ENCODE measurements at regions not wholly inside any gene's neighbourhood (a gene's known extent, or its start where the extent isn't known, plus 50 kb on each side); places are given as distances from the start of the nearest gene placed in this dataset.

DNA sequence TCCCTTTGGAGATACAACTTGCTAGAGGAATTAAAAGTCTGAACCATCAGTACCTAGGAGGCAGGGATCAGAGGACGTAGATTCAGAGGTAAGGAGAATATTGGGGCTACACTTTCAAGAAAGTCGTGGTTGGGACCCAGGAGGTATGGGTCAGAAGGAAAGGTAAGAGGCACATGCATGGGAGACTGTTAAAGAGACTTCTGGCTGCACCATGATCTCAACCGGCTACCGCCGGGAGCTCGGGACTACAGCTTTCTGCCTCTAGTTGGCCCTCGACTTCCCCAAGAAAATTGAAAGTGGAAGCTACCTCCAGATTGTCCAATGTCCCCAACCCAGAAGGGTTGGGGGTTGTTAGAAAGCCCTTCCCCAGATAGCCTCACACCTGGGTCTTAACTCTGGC, 355.7 kb upstream of the TMPRSS15 start:
- Histone ChIP-seq H3K9me3 (ENCODE audit: insufficient read depth, low read depth, low read length) (peaks cover 4% of the 10 kb centered on the region), H3K4me2 (ENCODE audit: low read length) (no peak overlapping the region), H3K27ac (ENCODE audit: low read depth, low read length) (no peak overlapping the region), H3K9ac (ENCODE audit: low read length) (no peak overlapping the region), H3K27me3 (ENCODE audit: insufficient read depth, low read length) (no peaks in the 10 kb centered on the region), H2AFZ (ENCODE audit: low read depth, low read length) (no peak overlapping the region), H3K4me3 (ENCODE audit: insufficient read depth, low read depth, low read length) (no peak overlapping the region), H3K36me3 (ENCODE audit: insufficient read depth, low read length) (no peaks in the 10 kb centered on the region), H3K79me2 (ENCODE audit: insufficient read depth, low read length) (no peaks in the 10 kb centered on the region), H3K4me1 (ENCODE audit: insufficient read depth, low read length) (no peaks in the 10 kb centered on the region), H4K20me1 (ENCODE audit: insufficient read depth, low read length) (no peaks in the 10 kb centered on the region)
- Mint-ChIP-seq H3K9me3 (ENCODE audit: unreplicated experiment) (no peaks in the 10 kb centered on the region), H3K4me1 (ENCODE audit: low read depth, unreplicated experiment) (no peaks in the 10 kb centered on the region), H3K27me3 (ENCODE audit: low read depth, unreplicated experiment) (no peaks in the 10 kb centered on the region), H3K27ac (ENCODE audit: unreplicated experiment) (no peak overlapping the region), H3K4me3 (ENCODE audit: unreplicated experiment) (no peak overlapping the region), H3K36me3 (ENCODE audit: low read depth, unreplicated experiment) (no peaks in the 10 kb centered on the region)
- DNase-seq (ENCODE audit: low read depth) (no peak), FAIRE-seq (no peak)
- TF ChIP-seq, protein P1, sequence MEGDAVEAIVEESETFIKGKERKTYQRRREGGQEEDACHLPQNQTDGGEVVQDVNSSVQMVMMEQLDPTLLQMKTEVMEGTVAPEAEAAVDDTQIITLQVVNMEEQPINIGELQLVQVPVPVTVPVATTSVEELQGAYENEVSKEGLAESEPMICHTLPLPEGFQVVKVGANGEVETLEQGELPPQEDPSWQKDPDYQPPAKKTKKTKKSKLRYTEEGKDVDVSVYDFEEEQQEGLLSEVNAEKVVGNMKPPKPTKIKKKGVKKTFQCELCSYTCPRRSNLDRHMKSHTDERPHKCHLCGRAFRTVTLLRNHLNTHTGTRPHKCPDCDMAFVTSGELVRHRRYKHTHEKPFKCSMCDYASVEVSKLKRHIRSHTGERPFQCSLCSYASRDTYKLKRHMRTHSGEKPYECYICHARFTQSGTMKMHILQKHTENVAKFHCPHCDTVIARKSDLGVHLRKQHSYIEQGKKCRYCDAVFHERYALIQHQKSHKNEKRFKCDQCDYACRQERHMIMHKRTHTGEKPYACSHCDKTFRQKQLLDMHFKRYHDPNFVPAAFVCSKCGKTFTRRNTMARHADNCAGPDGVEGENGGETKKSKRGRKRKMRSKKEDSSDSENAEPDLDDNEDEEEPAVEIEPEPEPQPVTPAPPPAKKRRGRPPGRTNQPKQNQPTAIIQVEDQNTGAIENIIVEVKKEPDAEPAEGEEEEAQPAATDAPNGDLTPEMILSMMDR (IDR thresholded peaks at IDR 0.05; ENCODE audit: insufficient read depth, low read depth, low read length): no peak
- no peak for TF ChIP-seq EZH2 (IDR thresholded peaks at IDR 0.05; ENCODE audit: insufficient read depth, low read length)

DNA sequence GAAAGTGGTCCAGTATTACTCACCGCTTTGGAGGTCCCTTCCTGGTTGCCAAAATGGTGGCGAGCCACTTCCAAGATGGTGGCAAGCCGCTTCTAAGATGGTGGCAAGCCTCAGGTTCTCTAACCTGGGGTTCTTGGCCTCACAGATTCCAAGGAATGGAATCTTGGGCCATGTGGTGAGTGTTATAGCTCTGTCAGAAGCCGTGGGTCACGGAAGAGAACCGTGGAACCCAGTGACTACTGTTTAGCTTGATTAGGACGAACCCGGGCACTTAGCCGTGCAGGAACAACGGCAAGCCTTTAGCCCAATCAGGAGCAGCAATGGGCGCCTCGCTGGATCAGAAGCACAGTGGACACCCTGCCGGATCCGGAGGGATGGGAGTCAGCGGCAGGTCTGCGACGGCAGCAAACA, 356.2 kb upstream of the TMPRSS15 start:
- Histone ChIP-seq H3K27ac (ENCODE audit: low read depth, low read length) (no peak overlapping the region), H3K36me3 (ENCODE audit: insufficient read depth, low read length) (no peaks in the 10 kb centered on the region), H4K20me1 (ENCODE audit: insufficient read depth, low read length) (no peaks in the 10 kb centered on the region), H3K9ac (ENCODE audit: low read length) (no peak overlapping the region), H2AFZ (ENCODE audit: low read depth, low read length) (no peak overlapping the region), H3K4me1 (ENCODE audit: insufficient read depth, low read length) (no peaks in the 10 kb centered on the region), H3K9me3 (ENCODE audit: insufficient read depth, low read depth, low read length) (peaks cover 4% of the 10 kb centered on the region), H3K79me2 (ENCODE audit: insufficient read depth, low read length) (no peaks in the 10 kb centered on the region), H3K27me3 (ENCODE audit: insufficient read depth, low read length) (no peaks in the 10 kb centered on the region), H3K4me3 (ENCODE audit: insufficient read depth, low read depth, low read length) (no peak overlapping the region), H3K4me2 (ENCODE audit: low read length) (no peak overlapping the region)
- TF ChIP-seq, protein P1 (IDR thresholded peaks at IDR 0.05; ENCODE audit: insufficient read depth, low read depth, low read length): no peak
- TF ChIP-seq EZH2 (IDR thresholded peaks at IDR 0.05; ENCODE audit: insufficient read depth, low read length): no peak
- no peaks in the 10 kb centered on the region for H3K4me1 Mint-ChIP-seq (ENCODE audit: low read depth, unreplicated experiment)
- H3K27ac Mint-ChIP-seq (ENCODE audit: unreplicated experiment): no peak overlapping the region
- H3K4me3 Mint-ChIP-seq (ENCODE audit: unreplicated experiment): no peak overlapping the region
- H3K36me3 Mint-ChIP-seq (ENCODE audit: low read depth, unreplicated experiment): no peaks in the 10 kb centered on the region
- no peaks in the 10 kb centered on the region for H3K9me3 Mint-ChIP-seq (ENCODE audit: unreplicated experiment)
- H3K27me3 Mint-ChIP-seq (ENCODE audit: low read depth, unreplicated experiment): no peaks in the 10 kb centered on the region
- no peak for FAIRE-seq
- DNase-seq (ENCODE audit: low read depth): no peak

DNA sequence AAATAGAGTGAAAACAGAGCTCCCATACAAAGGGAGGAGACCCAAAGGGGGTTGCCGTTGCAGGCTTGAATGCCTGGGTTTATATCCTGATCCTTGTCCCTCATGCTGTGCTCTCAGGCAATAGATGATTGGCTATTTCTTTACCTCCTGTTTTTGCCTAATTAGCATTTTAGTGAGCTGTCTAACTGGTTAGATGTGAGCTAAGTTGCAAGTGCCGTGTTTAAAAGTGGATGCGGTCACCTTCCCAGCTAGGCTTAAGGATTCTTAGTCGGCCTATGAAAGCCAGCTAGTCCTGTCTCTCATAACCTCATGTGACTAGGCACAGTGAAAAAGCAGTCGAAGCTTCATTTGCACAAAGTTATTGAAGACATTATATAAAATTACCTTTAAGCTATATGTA, 356.7 kb upstream of the TMPRSS15 start:
- H3K4me1 ChIP-seq (ENCODE audit: insufficient read depth, low read length): no peaks in the 10 kb centered on the region
- DNase-seq (ENCODE audit: low read depth) (no peak), FAIRE-seq (no peak)
- H4K20me1 ChIP-seq (ENCODE audit: insufficient read depth, low read length): no peaks in the 10 kb centered on the region
- H3K4me3 Mint-ChIP-seq (ENCODE audit: unreplicated experiment): no peak overlapping the region
- no peaks in the 10 kb centered on the region for H3K4me1 Mint-ChIP-seq (ENCODE audit: low read depth, unreplicated experiment)
- H3K27me3 ChIP-seq (ENCODE audit: insufficient read depth, low read length): no peaks in the 10 kb centered on the region
- no peak overlapping the region for H3K27ac ChIP-seq (ENCODE audit: low read depth, low read length)
- H3K9me3 Mint-ChIP-seq (ENCODE audit: unreplicated experiment): no peaks in the 10 kb centered on the region
- H3K9me3 ChIP-seq (ENCODE audit: insufficient read depth, low read depth, low read length): peaks cover 4% of the 10 kb centered on the region
- no peak overlapping the region for H3K27ac Mint-ChIP-seq (ENCODE audit: unreplicated experiment)
- H3K9ac ChIP-seq (ENCODE audit: low read length): no peak overlapping the region
- H3K36me3 ChIP-seq (ENCODE audit: insufficient read depth, low read length): no peaks in the 10 kb centered on the region
- H2AFZ ChIP-seq (ENCODE audit: low read depth, low read length): no peak overlapping the region
- H3K36me3 Mint-ChIP-seq (ENCODE audit: low read depth, unreplicated experiment): no peaks in the 10 kb centered on the region
- H3K79me2 ChIP-seq (ENCODE audit: insufficient read depth, low read length): no peaks in the 10 kb centered on the region
- H3K4me3 ChIP-seq (ENCODE audit: insufficient read depth, low read depth, low read length): no peak overlapping the region
- TF ChIP-seq, protein P1 (IDR thresholded peaks at IDR 0.05; ENCODE audit: insufficient read depth, low read depth, low read length): no peak
- TF ChIP-seq EZH2 (IDR thresholded peaks at IDR 0.05; ENCODE audit: insufficient read depth, low read length): no peak
- H3K4me2 ChIP-seq (ENCODE audit: low read length): no peak overlapping the region
- no peaks in the 10 kb centered on the region for H3K27me3 Mint-ChIP-seq (ENCODE audit: low read depth, unreplicated experiment)

Data from astrocyte (in vitro differentiated cells and primary cell).